GM04503 (cell line): ENCODE measurements at regions not wholly inside any gene's neighbourhood (a gene's known extent, or its start where the extent isn't known, plus 50 kb on each side); places are given as distances from the start of the nearest gene placed in this dataset.
A peak's percentile ranks its signal among the peaks of the same experiment; 100 is the strongest.

Source experiments
- DNase-seq: peaks from one replicate; pipeline ENCODE4 v3.0.0-alpha.2; 2012; ENCODE audit warnings: low read depth

GRCh38 chr6:29999416-29999815 lies 57.1 kb downstream of the HLA-A start:
- no peak for DNase-seq

GRCh38 chr6:30000156-30000791 lies 57.9 kb downstream of the HLA-A start:
- no peak for DNase-seq

- DNase-seq: peak; percentile 16
Observed at GRCh38 chr6:30002871-30003270, 58.2 kb upstream of the POLR1H start.

- DNase-seq: no peak
Observed at GRCh38 chr6:30005482-30005881, 55.6 kb upstream of the POLR1H start.

- DNase-seq: no peak
Observed at GRCh38 chr6:30006170-30007131, 54.6 kb upstream of the POLR1H start.

GRCh38 chr6:30007132-30007764 lies 53.8 kb upstream of the POLR1H start:
- DNase-seq: no peak

- no peak for DNase-seq
Observed at GRCh38 chr6:30009113-30009512, 52.0 kb upstream of the POLR1H start.
